ENCODE measurements at regions not wholly inside any gene's neighbourhood (a gene's known extent, or its start where the extent isn't known, plus 50 kb on each side); places are given as distances from the start of the nearest gene placed in this dataset.

GRCh38 chr14:36022765-36023410 is 153.6 kb downstream of the PTCSC3 start:
- no peaks in the 10 kb centered on the region for H3K9me3 Mint-ChIP-seq
- H3K4me1 Mint-ChIP-seq (ENCODE audit: low read depth), result peaks cover 19% of the 10 kb centered on the region
- DNase-seq (ENCODE audit: low spot score), result no peak
- intact Hi-C loops (cut with micrococcal nuclease), result no loop called here
- H3K4me3 Mint-ChIP-seq, result no peak overlapping the region
- H3K27ac Mint-ChIP-seq, result no peak overlapping the region
- H3K36me3 Mint-ChIP-seq (ENCODE audit: low read depth), result no peaks in the 10 kb centered on the region
- H3K27me3 Mint-ChIP-seq (ENCODE audit: insufficient read depth), result peaks cover 9% of the 10 kb centered on the region

GRCh38 chr14:36021591-36022320 is 154.8 kb downstream of the PTCSC3 start:
- H3K4me1 Mint-ChIP-seq (ENCODE audit: low read depth), result peaks cover 19% of the 10 kb centered on the region
- H3K4me3 Mint-ChIP-seq, result no peak overlapping the region
- DNase-seq (ENCODE audit: low spot score), result no peak
- H3K9me3 Mint-ChIP-seq, result no peaks in the 10 kb centered on the region
- peaks cover 1% of the 10 kb centered on the region for H3K27me3 Mint-ChIP-seq (ENCODE audit: insufficient read depth)
- H3K27ac Mint-ChIP-seq, result no peak overlapping the region
- intact Hi-C loops (cut with micrococcal nuclease), result no loop called here
- no peaks in the 10 kb centered on the region for H3K36me3 Mint-ChIP-seq (ENCODE audit: low read depth)

- Mint-ChIP-seq H3K36me3 (ENCODE audit: low read depth) (no peaks in the 10 kb centered on the region), H3K4me1 (ENCODE audit: low read depth) (peaks cover 19% of the 10 kb centered on the region), H3K27me3 (ENCODE audit: insufficient read depth) (no peaks in the 10 kb centered on the region), H3K9me3 (no peaks in the 10 kb centered on the region), H3K4me3 (no peak overlapping the region), H3K27ac (no peak overlapping the region)
- DNase-seq (ENCODE audit: low spot score), result no peak
- intact Hi-C loops (cut with micrococcal nuclease), result no loop called here
Measured at GRCh38 chr14:36021030-36021422, 155.5 kb downstream of the PTCSC3 start.

GRCh38 chr14:36020120-36021029 is 156.1 kb downstream of the PTCSC3 start:
- Mint-ChIP-seq H3K36me3 (ENCODE audit: low read depth) (no peaks in the 10 kb centered on the region), H3K27ac (no peak overlapping the region), H3K4me1 (ENCODE audit: low read depth) (peaks cover 19% of the 10 kb centered on the region), H3K9me3 (no peaks in the 10 kb centered on the region), H3K4me3 (no peak overlapping the region), H3K27me3 (ENCODE audit: insufficient read depth) (no peaks in the 10 kb centered on the region)
- intact Hi-C loops (cut with micrococcal nuclease), result no loop called here
- no peak for DNase-seq (ENCODE audit: low spot score)

GRCh38 chr14:36019126-36019525 is 157.4 kb downstream of the PTCSC3 start:
- Mint-ChIP-seq H3K27ac (no peak overlapping the region), H3K4me1 (ENCODE audit: low read depth) (peaks cover 19% of the 10 kb centered on the region), H3K36me3 (ENCODE audit: low read depth) (no peaks in the 10 kb centered on the region), H3K9me3 (no peaks in the 10 kb centered on the region), H3K27me3 (ENCODE audit: insufficient read depth) (no peaks in the 10 kb centered on the region), H3K4me3 (no peak overlapping the region)
- intact Hi-C loops (cut with micrococcal nuclease), result no loop called here
- no peak for DNase-seq (ENCODE audit: low spot score)

- Mint-ChIP-seq H3K27me3 (ENCODE audit: insufficient read depth) (peaks cover 9% of the 10 kb centered on the region), H3K4me1 (ENCODE audit: low read depth) (no peaks in the 10 kb centered on the region), H3K9me3 (no peaks in the 10 kb centered on the region), H3K36me3 (ENCODE audit: low read depth) (no peaks in the 10 kb centered on the region), H3K4me3 (no peak overlapping the region), H3K27ac (no peak overlapping the region)
- intact Hi-C loops (cut with micrococcal nuclease), result no loop called here
- DNase-seq (ENCODE audit: low spot score), result no peak
Measured at GRCh38 chr14:36014236-36014635, 162.3 kb downstream of the PTCSC3 start.

GRCh38 chr14:36013483-36013882 is 163.0 kb downstream of the PTCSC3 start:
- H3K4me3 Mint-ChIP-seq, result no peak overlapping the region
- no peaks in the 10 kb centered on the region for H3K4me1 Mint-ChIP-seq (ENCODE audit: low read depth)
- H3K27ac Mint-ChIP-seq, result no peak overlapping the region
- DNase-seq (ENCODE audit: low spot score), result no peak
- no peaks in the 10 kb centered on the region for H3K9me3 Mint-ChIP-seq
- H3K27me3 Mint-ChIP-seq (ENCODE audit: insufficient read depth), result peaks cover 9% of the 10 kb centered on the region
- intact Hi-C loops (cut with micrococcal nuclease), result no loop called here
- H3K36me3 Mint-ChIP-seq (ENCODE audit: low read depth), result no peaks in the 10 kb centered on the region

- Mint-ChIP-seq H3K4me3 (no peak overlapping the region), H3K36me3 (ENCODE audit: low read depth) (no peaks in the 10 kb centered on the region), H3K9me3 (no peaks in the 10 kb centered on the region), H3K4me1 (ENCODE audit: low read depth) (no peaks in the 10 kb centered on the region), H3K27ac (no peak overlapping the region), H3K27me3 (ENCODE audit: insufficient read depth) (peaks cover 12% of the 10 kb centered on the region)
- no peak for DNase-seq (ENCODE audit: low spot score)
- intact Hi-C loops (cut with micrococcal nuclease), result no loop called here
Measured at GRCh38 chr14:36012621-36013020, 163.9 kb downstream of the PTCSC3 start.

- no peaks in the 10 kb centered on the region for H3K4me1 Mint-ChIP-seq (ENCODE audit: low read depth)
- intact Hi-C loops (cut with micrococcal nuclease), result no loop called here
- H3K9me3 Mint-ChIP-seq, result no peaks in the 10 kb centered on the region
- peaks cover 15% of the 10 kb centered on the region for H3K27me3 Mint-ChIP-seq (ENCODE audit: insufficient read depth)
- no peaks in the 10 kb centered on the region for H3K36me3 Mint-ChIP-seq (ENCODE audit: low read depth)
- no peak overlapping the region for H3K27ac Mint-ChIP-seq
- no peak overlapping the region for H3K4me3 Mint-ChIP-seq
- no peak for DNase-seq (ENCODE audit: low spot score)
Measured at GRCh38 chr14:36009643-36010042, 166.9 kb downstream of the PTCSC3 start.

- H3K27ac Mint-ChIP-seq, result no peak overlapping the region
- intact Hi-C loops (cut with micrococcal nuclease), result no loop called here
- H3K36me3 Mint-ChIP-seq (ENCODE audit: low read depth), result no peaks in the 10 kb centered on the region
- no peaks in the 10 kb centered on the region for H3K9me3 Mint-ChIP-seq
- no peak for DNase-seq (ENCODE audit: low spot score)
- H3K4me3 Mint-ChIP-seq, result no peak overlapping the region
- H3K27me3 Mint-ChIP-seq (ENCODE audit: insufficient read depth), result peaks cover 15% of the 10 kb centered on the region
- H3K4me1 Mint-ChIP-seq (ENCODE audit: low read depth), result no peaks in the 10 kb centered on the region
Measured at GRCh38 chr14:36006623-36007022, 169.9 kb downstream of the PTCSC3 start.

GRCh38 chr14:36005670-36006069 is 170.9 kb downstream of the PTCSC3 start:
- intact Hi-C loops (cut with micrococcal nuclease), result no loop called here
- Mint-ChIP-seq H3K9me3 (no peaks in the 10 kb centered on the region), H3K27ac (no peak overlapping the region), H3K4me1 (ENCODE audit: low read depth) (no peaks in the 10 kb centered on the region), H3K4me3 (no peak overlapping the region), H3K36me3 (ENCODE audit: low read depth) (no peaks in the 10 kb centered on the region), H3K27me3 (ENCODE audit: insufficient read depth) (peaks cover 14% of the 10 kb centered on the region)
- no peak for DNase-seq (ENCODE audit: low spot score)

- Mint-ChIP-seq H3K4me1 (ENCODE audit: low read depth) (no peaks in the 10 kb centered on the region), H3K27ac (no peak overlapping the region), H3K4me3 (no peak overlapping the region), H3K9me3 (no peaks in the 10 kb centered on the region), H3K36me3 (ENCODE audit: low read depth) (no peaks in the 10 kb centered on the region), H3K27me3 (ENCODE audit: insufficient read depth) (peaks cover 11% of the 10 kb centered on the region)
- intact Hi-C loops (cut with micrococcal nuclease), result no loop called here
- no peak for DNase-seq (ENCODE audit: low spot score)
Measured at GRCh38 chr14:36001936-36002335, 174.6 kb downstream of the PTCSC3 start.

- DNase-seq (ENCODE audit: low spot score), result no peak
- Mint-ChIP-seq H3K9me3 (no peaks in the 10 kb centered on the region), H3K27ac (no peak overlapping the region), H3K27me3 (ENCODE audit: insufficient read depth) (peaks cover 10% of the 10 kb centered on the region), H3K4me3 (no peak overlapping the region), H3K36me3 (ENCODE audit: low read depth) (no peaks in the 10 kb centered on the region), H3K4me1 (ENCODE audit: low read depth) (no peaks in the 10 kb centered on the region)
- intact Hi-C loops (cut with micrococcal nuclease), result no loop called here
Measured at GRCh38 chr14:35999294-35999693, 173.2 kb downstream of the BRMS1L start.

All from activated T-helper 1 cell treated with anti-CD3 and anti-CD28 coated beads, Interleukin-12 subunit alpha, Interleukin-12 subunit beta, Interleukin-2, Interleukin-4 antibody, amounts not matched to agents 30 ng/mL and 10 ng/mL and 1 ng/mL, durations not matched to agents 14 hours and 24 hours and 36 hours (primary cell).